Transverse colon (tissue), 4 donors: ENCODE measurements at regions not wholly inside any gene's neighbourhood (a gene's known extent, or its start where the extent isn't known, plus 50 kb on each side); places are given as distances from the start of the nearest gene placed in this dataset.

Experiments used
- DNase-seq: peaks from one replicate; pipeline ENCODE4 v3.0.0-alpha.2; 2019
- H3K27ac ChIP-seq, 4 donors: fragments of 200-600 bp; sonication (generic); 2 replicates each; pipeline ENCODE4 v1.5.1; 2016 to 2018; ENCODE audit warnings: inconsistent platforms in 4 of 4
- H3K27me3 ChIP-seq: fragments of 200-600 bp; sonication (generic); 2 replicates; pipeline ENCODE4 v1.5.1; 2017; ENCODE audit warnings: inconsistent platforms
- H3K36me3 ChIP-seq, 4 donors: fragments of 200-600 bp; sonication (generic); 2 replicates each; pipeline ENCODE4 v1.5.1; 2017 to 2019; ENCODE audit warnings: inconsistent platforms in 4 of 4
- H3K4me1 ChIP-seq, 4 donors: fragments of 200-600 bp; sonication (generic); 2 replicates each; pipeline ENCODE4 v1.5.1; 2017 to 2020; ENCODE audit warnings: inconsistent platforms in 4 of 4
- H3K4me3 ChIP-seq, 4 donors: fragments of 200-600 bp; sonication (generic); 1 replicate in 1 of 4; 2 replicates in 3 of 4; pipeline versions ENCODE4 v1.5.1 to v1.6.1; 2017 to 2019; ENCODE audit warnings: inconsistent platforms in 4 of 4
- H3K9me3 ChIP-seq, 2 donors: fragments of 200-600 bp; sonication (generic); 2 replicates each; pipeline ENCODE4 v1.5.1; 2017 to 2019; ENCODE audit warnings: inconsistent platforms in 2 of 2
- CTCF ChIP-seq, 5 experiments: fragments of 200-600 bp in 3 of 5; fragments of 450-650 bp in 2 of 5; sonication (generic) in 3 of 5; IDR thresholded peaks; 1 replicate in 2 of 5; 2 replicates in 3 of 5; pipeline ENCODE4 v1.5.1; 2016 to 2017; ENCODE audit warnings: antibody characterized with exemption in 5 of 5, inconsistent platforms in 3 of 5, mild to moderate bottlenecking in 2 of 5, moderate library complexity in 1 of 5
- EP300 ChIP-seq: sonication (generic); formaldehyde crosslinking; IDR thresholded peaks from one replicate; pipeline ENCODE4 v1.6.1; 2017; ENCODE audit warnings: antibody characterized with exemption, low read depth
- POLR2A ChIP-seq: fragments of 450-650 bp; IDR thresholded peaks from one replicate; pipeline ENCODE4 v1.6.1; 2016; ENCODE audit warnings: antibody characterized with exemption, mild to moderate bottlenecking, moderate library complexity
- POLR2AphosphoS5 ChIP-seq, 3 donors: sonication (generic); formaldehyde crosslinking; IDR thresholded peaks; one replicate each; pipeline ENCODE4 v1.6.1; 2016; ENCODE audit warnings: antibody characterized with exemption in 3 of 3
- WGBS, 2 donors: methylation state at CpG; one replicate each; pipeline ENCODE4 v1.1.5; 2018; ENCODE audit warnings: low coverage in 1 of 2; 5-methylcytosine and 5-hydroxymethylcytosine counted together
- in situ Hi-C, 4 donors: fragments of 200-750 bp; cut with MboI; loops; one replicate each; pipeline versions ENCODE4 v1.15.0 to v1.15.1; 2017; ENCODE audit warnings: low sequenced_read_pairs in 3 of 4, low pct_ligation_motif_present in 1 of 4, low pct_unique_long_range_greater_than_20kb in 1 of 4
- intact Hi-C: fragments of 100-400 bp; cut with DNase I; formaldehyde crosslinking; loops from one replicate; pipeline ENCODE4 v1.15.1; 2023; ENCODE audit warnings: low total_unique reads

- intact Hi-C loops, result no loop called here
- H3K4me1 ChIP-seq, result no peaks in the 10 kb centered on the region
- no peak overlapping the region for H3K4me3 ChIP-seq
- H3K27ac ChIP-seq, result no peak overlapping the region
- no peak for DNase-seq
- WGBS, 2 donors, result 62 to 68% methylated on average over 2 of the region's 2 CpGs
- TF ChIP-seq POLR2A, result no peak
- TF ChIP-seq POLR2AphosphoS5 (IDR thresholded peaks at IDR 0.05), result no peak
- no peaks in the 10 kb centered on the region for H3K36me3 ChIP-seq
- no peaks in the 10 kb centered on the region for H3K27me3 ChIP-seq
- no peaks in the 10 kb centered on the region for H3K9me3 ChIP-seq
- in situ Hi-C loops, result no loop called here
Observed at GRCh38 chr18:30094556-30094955, 948.0 kb downstream of the DSC3 start.

- TF ChIP-seq POLR2A (no peak), CTCF (IDR thresholded peaks at IDR 0.05) (no peak), POLR2AphosphoS5 (IDR thresholded peaks at IDR 0.05) (no peak), EP300 (no peak)
- intact Hi-C loops (no loop called here), in situ Hi-C loops (no loop called here)
- Histone ChIP-seq H3K4me3 (no peak overlapping the region), H3K27me3 (no peaks in the 10 kb centered on the region), H3K36me3 (no peaks in the 10 kb centered on the region), H3K9me3 (no peaks in the 10 kb centered on the region), H3K27ac (no peak overlapping the region), H3K4me1 (no peaks in the 10 kb centered on the region)
- no peak for DNase-seq
- 59% methylated on average over 3 to 4 of the region's 4 CpGs for WGBS, 2 donors
Observed at GRCh38 chr18:30093376-30093775, 949.2 kb downstream of the DSC3 start.

DNA sequence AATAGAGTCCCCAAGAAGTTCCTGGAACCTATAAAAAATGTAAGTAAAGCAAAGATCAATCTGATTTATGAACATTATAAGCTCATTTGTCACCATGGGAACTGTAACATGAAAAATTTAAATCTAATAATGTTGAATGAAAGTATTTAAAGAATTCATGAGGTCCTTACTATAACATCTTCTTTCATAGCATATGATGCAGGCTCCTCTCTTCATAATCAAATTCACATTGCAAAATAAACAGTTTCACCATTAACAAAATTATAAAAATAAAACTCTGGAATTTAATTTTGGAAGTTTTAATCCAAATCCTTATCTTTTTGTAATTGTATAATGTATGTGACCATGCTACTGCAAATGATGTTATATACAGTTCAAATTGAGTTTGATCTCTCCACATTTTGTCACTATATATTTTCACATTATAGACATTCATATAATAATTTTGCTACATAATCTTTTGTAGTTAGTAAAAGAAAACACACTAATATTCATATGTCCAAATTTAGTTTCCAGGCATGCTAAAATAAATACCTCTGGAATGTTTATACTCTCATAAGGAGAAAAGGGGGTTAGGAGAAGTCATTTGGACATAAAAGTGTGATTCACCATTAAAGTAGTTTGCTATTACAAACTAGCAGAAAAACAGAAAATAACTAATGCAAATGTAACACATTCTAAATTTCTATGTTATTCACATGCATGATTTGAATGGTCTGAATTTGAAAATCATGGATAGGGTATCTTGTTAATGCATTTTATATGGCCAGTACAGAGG is 954.1 kb downstream of the DSC3 start:
- no peaks in the 10 kb centered on the region for H3K36me3 ChIP-seq
- no peaks in the 10 kb centered on the region for H3K4me1 ChIP-seq
- H3K4me3 ChIP-seq, result no peak overlapping the region
- no peak for DNase-seq
- no peak for TF ChIP-seq EP300
- no peak for TF ChIP-seq POLR2A
- no peak for TF ChIP-seq CTCF (IDR thresholded peaks at IDR 0.05)
- TF ChIP-seq POLR2AphosphoS5 (IDR thresholded peaks at IDR 0.05), result no peak
- H3K27ac ChIP-seq, result no peak overlapping the region
- H3K27me3 ChIP-seq, result no peaks in the 10 kb centered on the region
- no peaks in the 10 kb centered on the region for H3K9me3 ChIP-seq
- in situ Hi-C loops, result no loop called here
- intact Hi-C loops, result no loop called here

DNA sequence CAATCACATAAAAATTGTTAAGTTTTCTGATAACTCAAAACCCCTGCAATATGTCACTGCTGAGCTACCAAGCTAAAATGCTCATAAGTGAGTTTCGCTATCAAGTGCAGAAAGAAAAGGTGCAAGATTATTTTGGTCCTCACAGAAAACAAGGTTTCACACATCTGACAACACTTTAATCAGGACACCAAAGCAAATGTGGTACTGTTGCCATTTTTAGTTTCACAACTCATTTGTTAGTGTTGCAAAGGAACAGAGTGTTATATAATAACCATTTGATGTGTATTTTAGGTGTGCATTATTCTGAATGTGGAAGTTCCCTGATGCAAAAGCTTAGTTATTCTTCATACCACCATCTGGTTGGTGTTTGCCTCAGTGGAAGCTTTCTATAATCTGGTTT is 956.2 kb downstream of the DSC3 start:
- no peak for TF ChIP-seq POLR2AphosphoS5 (IDR thresholded peaks at IDR 0.05)
- no peak for TF ChIP-seq POLR2A
- TF ChIP-seq EP300, result no peak
- TF ChIP-seq CTCF (IDR thresholded peaks at IDR 0.05), result no peak
- no peak overlapping the region for H3K27ac ChIP-seq
- no peaks in the 10 kb centered on the region for H3K9me3 ChIP-seq
- WGBS, 2 donors, result 89 to 90% methylated on average over 1 of the region's 1 CpG
- H3K27me3 ChIP-seq, result no peaks in the 10 kb centered on the region
- H3K4me1 ChIP-seq, result no peaks in the 10 kb centered on the region
- H3K36me3 ChIP-seq, result no peaks in the 10 kb centered on the region
- intact Hi-C loops, result no loop called here
- H3K4me3 ChIP-seq, result no peak overlapping the region
- DNase-seq, result no peak
- in situ Hi-C loops, result no loop called here

GRCh38 chr18:30081122-30081521 is 961.4 kb downstream of the DSC3 start:
- intact Hi-C loops, result no loop called here
- H3K9me3 ChIP-seq, result no peaks in the 10 kb centered on the region
- H3K4me3 ChIP-seq, result no peak overlapping the region
- H3K4me1 ChIP-seq, result no peaks in the 10 kb centered on the region
- H3K27me3 ChIP-seq, result no peaks in the 10 kb centered on the region
- in situ Hi-C loops, result no loop called here
- no peak overlapping the region for H3K27ac ChIP-seq
- no peak for TF ChIP-seq CTCF (IDR thresholded peaks at IDR 0.05)
- no peak for TF ChIP-seq POLR2AphosphoS5 (IDR thresholded peaks at IDR 0.05)
- no peak for TF ChIP-seq POLR2A
- TF ChIP-seq EP300, result no peak
- DNase-seq, result no peak
- no peaks in the 10 kb centered on the region for H3K36me3 ChIP-seq
